Fibroblast of lung (primary cell): ENCODE measurements at regions not wholly inside any gene's neighbourhood (a gene's known extent, or its start where the extent isn't known, plus 50 kb on each side); places are given as distances from the start of the nearest gene placed in this dataset.

Experiments used
- DNase-seq, 2 donors: peaks; one replicate each; pipeline versions ENCODE4 v3.0.0 to v3.0.0-alpha.2; 2010; ENCODE audit warnings: low read depth in 2 of 2
- H2AFZ ChIP-seq: 2 replicates; pipeline ENCODE4 v1.5.1; 2012; ENCODE audit warnings: low read length, control low read depth, inconsistent platforms
- H3K27ac ChIP-seq: 2 replicates; pipeline ENCODE4 v1.5.1; 2011; ENCODE audit warnings: low read length, control low read depth; ENCODE audit not compliant: insufficient read depth
- H3K27me3 ChIP-seq: 2 replicates; pipeline ENCODE4 v1.5.1; 2011; ENCODE audit warnings: mild to moderate bottlenecking, low read length; ENCODE audit not compliant: control insufficient read depth, insufficient read depth
- H3K36me3 ChIP-seq: 2 replicates; pipeline ENCODE4 v1.5.1; 2011; ENCODE audit warnings: low read length; ENCODE audit not compliant: control insufficient read depth, insufficient read depth
- H3K4me1 ChIP-seq: 2 replicates; pipeline ENCODE4 v1.5.1; 2011; ENCODE audit warnings: low read length; ENCODE audit not compliant: control insufficient read depth, insufficient read depth; ENCODE audit errors: extremely low read depth
- H3K4me2 ChIP-seq: 2 replicates; pipeline ENCODE4 v1.5.1; 2011; ENCODE audit warnings: low read length, control low read depth; ENCODE audit not compliant: insufficient read depth; ENCODE audit errors: extremely low read depth
- H3K4me3 ChIP-seq, 4 experiments: fragments of 200-600 bp in 1 of 4; sonication (generic) in 1 of 4; replicated peaks in 1 of 4; 2 replicates each; pipeline ENCODE4 v1.5.1; 2011 to 2016; ENCODE audit warnings: low read length in 4 of 4, low read depth in 3 of 4, mild to moderate bottlenecking in 3 of 4, control low read depth in 2 of 4, inconsistent platforms in 1 of 4, mixed read lengths in 1 of 4; ENCODE audit not compliant: insufficient read depth in 1 of 4; ENCODE audit errors: control extremely low read depth in 1 of 4
- H3K79me2 ChIP-seq: 2 replicates; pipeline ENCODE4 v1.5.1; 2012; ENCODE audit warnings: mild to moderate bottlenecking, low read length, inconsistent platforms; ENCODE audit not compliant: control insufficient read depth, insufficient read depth
- H3K9ac ChIP-seq: 2 replicates; pipeline ENCODE4 v1.5.1; 2011; ENCODE audit warnings: mild to moderate bottlenecking, low read length, control low read depth; ENCODE audit not compliant: insufficient read depth
- H3K9me3 ChIP-seq: 2 replicates; pipeline ENCODE4 v1.5.1; 2012; ENCODE audit warnings: low read depth, low read length; ENCODE audit not compliant: control insufficient read depth, insufficient read depth
- H4K20me1 ChIP-seq: 2 replicates; pipeline ENCODE4 v1.5.1; 2011; ENCODE audit warnings: low read length; ENCODE audit not compliant: control insufficient read depth, insufficient read depth; ENCODE audit errors: extremely low read depth
- CTCF ChIP-seq, 2 donors: IDR thresholded peaks in 1 of 2; conservative IDR thresholded peaks in 1 of 2; 1 replicate in 1 of 2; 2 replicates in 1 of 2; pipeline ENCODE4 v1.5.1; 2011 to 2012; ENCODE audit warnings: low read length in 2 of 2, control low read depth in 1 of 2, inconsistent platforms in 1 of 2, low read depth in 1 of 2, mild to moderate bottlenecking in 1 of 2
- EZH2 ChIP-seq: IDR thresholded peaks from 2 replicates; pipeline ENCODE4 v1.5.1; 2012; ENCODE audit warnings: low read length, control low read depth, mild to moderate bottlenecking; ENCODE audit errors: missing control alignments

- no peaks in the 10 kb centered on the region for H3K36me3 ChIP-seq
- no peak overlapping the region for H3K9ac ChIP-seq
- no peaks in the 10 kb centered on the region for H3K4me1 ChIP-seq
- H3K27ac ChIP-seq: no peak overlapping the region
- no peaks in the 10 kb centered on the region for H3K9me3 ChIP-seq
- no peak for DNase-seq
- H3K27me3 ChIP-seq: no peaks in the 10 kb centered on the region
- H3K79me2 ChIP-seq: no peaks in the 10 kb centered on the region
- no peaks in the 10 kb centered on the region for H4K20me1 ChIP-seq
- no peak overlapping the region for H2AFZ ChIP-seq
- H3K4me3 ChIP-seq: no peak overlapping the region
- no peak overlapping the region for H3K4me2 ChIP-seq
- no peak for TF ChIP-seq CTCF (conservative IDR thresholded peaks at IDR 0.05 in 1 of 2, IDR thresholded peaks at IDR 0.05 in 1 of 2; ENCODE audit: low read depth in 1 of 2, low read length in 2 of 2)
Observed at GRCh38 chr6:141151710-141152417, 980.9 kb upstream of the GJE1 start.

- no peaks in the 10 kb centered on the region for H4K20me1 ChIP-seq
- H3K27ac ChIP-seq: no peak overlapping the region
- no peak overlapping the region for H2AFZ ChIP-seq
- no peak overlapping the region for H3K9ac ChIP-seq
- H3K27me3 ChIP-seq: no peaks in the 10 kb centered on the region
- DNase-seq: no peak
- H3K9me3 ChIP-seq: no peaks in the 10 kb centered on the region
- no peak overlapping the region for H3K4me2 ChIP-seq
- H3K4me3 ChIP-seq: no peak overlapping the region
- H3K4me1 ChIP-seq: no peaks in the 10 kb centered on the region
- H3K36me3 ChIP-seq: no peaks in the 10 kb centered on the region
- no peaks in the 10 kb centered on the region for H3K79me2 ChIP-seq
- no peak for TF ChIP-seq EZH2
- TF ChIP-seq CTCF (conservative IDR thresholded peaks at IDR 0.05 in 1 of 2, IDR thresholded peaks at IDR 0.05 in 1 of 2; ENCODE audit: low read depth in 1 of 2, low read length in 2 of 2): no peak
Observed at GRCh38 chr6:141141870-141142269, 990.9 kb upstream of the GJE1 start.

GRCh38 chr6:141140905-141141304 lies 991.8 kb upstream of the GJE1 start:
- Histone ChIP-seq H3K4me2 (no peak overlapping the region), H3K4me3 (no peak overlapping the region), H2AFZ (no peak overlapping the region)

More at GRCh38 chr6:141140905-141141304, 991.8 kb upstream of the GJE1 start:
- no peaks in the 10 kb centered on the region for H3K4me1 ChIP-seq
- no peaks in the 10 kb centered on the region for H3K79me2 ChIP-seq
- H3K27me3 ChIP-seq: no peaks in the 10 kb centered on the region
- no peak for DNase-seq
- H3K27ac ChIP-seq: no peak overlapping the region
- H3K9ac ChIP-seq: no peak overlapping the region
- TF ChIP-seq EZH2: no peak
- TF ChIP-seq CTCF (conservative IDR thresholded peaks at IDR 0.05 in 1 of 2, IDR thresholded peaks at IDR 0.05 in 1 of 2; ENCODE audit: low read depth in 1 of 2, low read length in 2 of 2): no peak
- H3K36me3 ChIP-seq: no peaks in the 10 kb centered on the region
- no peaks in the 10 kb centered on the region for H3K9me3 ChIP-seq
- no peaks in the 10 kb centered on the region for H4K20me1 ChIP-seq
